IMR-90 (cell line): ENCODE measurements at regions not wholly inside any gene's neighbourhood (a gene's known extent, or its start where the extent isn't known, plus 50 kb on each side); places are given as distances from the start of the nearest gene placed in this dataset.

ENCODE experiments used
- ATAC-seq: fragments of 200-7000 bp; cut with Tn5 transposase; 2 replicates; pipeline ENCODE4 v1.9.1; 2020; ENCODE audit warnings: low read depth, mild to moderate bottlenecking, moderate library complexity
- BruUV-seq: library from RNA; stranded (reverse); fragments of 400-500 nt; replicated peaks from 2 replicates; lab custom pipeline; 2021; lab: Mats Ljungman, UMichigan
- CTCF ChIA-PET: fragments of 300-600 bp; formaldehyde crosslinking; extraction: SDS; loops from one replicate; lab custom pipeline; 2021; ENCODE audit warnings: antibody characterized with exemption; lab: Yijun Ruan, JAX
- POLR2A ChIA-PET: fragments of 300-600 bp; sonication (Branson Sonifier 250); formaldehyde crosslinking; loops from one replicate; lab custom pipeline; 2022; ENCODE audit warnings: antibody characterized with exemption; ENCODE audit not compliant: unreplicated experiment; lab: Charles Lee
- DNase-seq: peaks from one replicate; pipeline ENCODE4 v3.0.0; 2013
- H2AFZ ChIP-seq: replicated peaks from 2 replicates; pipeline ENCODE3; 2013; ENCODE audit warnings: low read length, mild to moderate bottlenecking; ENCODE audit not compliant: poor library complexity
- H2AK5ac ChIP-seq: 2 replicates; pipeline ENCODE4 v1.6.1; 2013; ENCODE audit warnings: low read depth, low read length, inconsistent platforms
- H2AK9ac ChIP-seq: replicated peaks from 2 replicates; pipeline ENCODE3; 2013; ENCODE audit warnings: mild to moderate bottlenecking, low read depth, low read length, moderate library complexity; ENCODE audit not compliant: poor library complexity
- H2BK120ac ChIP-seq: 2 replicates; pipeline ENCODE4 v1.6.1; 2013; ENCODE audit warnings: low read depth, low read length, inconsistent platforms
- H2BK15ac ChIP-seq: 3 replicates; pipeline ENCODE4 v1.6.1; 2013; ENCODE audit warnings: low read depth, low read length, inconsistent platforms
- H2BK20ac ChIP-seq: 2 replicates; pipeline ENCODE4 v1.6.1; 2013; ENCODE audit warnings: low read depth, mild to moderate bottlenecking, inconsistent platforms, low read length, moderate library complexity
- H2BK5ac ChIP-seq: 2 replicates; pipeline ENCODE4 v1.6.1; 2013; ENCODE audit warnings: mild to moderate bottlenecking, low read depth, low read length, inconsistent platforms; ENCODE audit not compliant: poor library complexity, severe bottlenecking
- H3K14ac ChIP-seq: replicated peaks from 2 replicates; pipeline ENCODE4 v1.6.1; 2013; ENCODE audit warnings: low read depth, low read length, inconsistent platforms
- H3K18ac ChIP-seq: 2 replicates; pipeline ENCODE4 v1.6.1; 2013; ENCODE audit warnings: low read depth, low read length, control low read depth
- H3K23ac ChIP-seq: 2 replicates; pipeline ENCODE4 v1.6.1; 2013; ENCODE audit warnings: low read depth, low read length, inconsistent platforms
- H3K27ac ChIP-seq: 2 replicates; pipeline ENCODE4 v1.5.1; 2013; ENCODE audit warnings: mild to moderate bottlenecking, control low read depth, low read length; ENCODE audit not compliant: insufficient read depth
- H3K27me3 ChIP-seq: 2 replicates; pipeline ENCODE4 v1.6.1; 2013; ENCODE audit warnings: low read length; ENCODE audit not compliant: control insufficient read depth, insufficient read depth
- H3K36me3 ChIP-seq: 2 replicates; pipeline ENCODE4 v1.6.1; 2013; ENCODE audit warnings: low read length, mixed read lengths; ENCODE audit not compliant: control insufficient read depth, insufficient read depth
- H3K4ac ChIP-seq: 2 replicates; pipeline ENCODE4 v1.6.1; 2013; ENCODE audit warnings: low read depth, low read length, inconsistent platforms
- H3K4me1 ChIP-seq: 2 replicates; pipeline ENCODE4 v1.6.1; 2013; ENCODE audit warnings: low read length, mixed read lengths; ENCODE audit not compliant: control insufficient read depth, insufficient read depth
- H3K4me2 ChIP-seq: 2 replicates; pipeline ENCODE4 v1.6.1; 2013; ENCODE audit warnings: low read depth, mild to moderate bottlenecking, control low read depth, low read length, moderate library complexity
- H3K4me3 ChIP-seq: 2 replicates; pipeline ENCODE4 v1.5.1; 2013; ENCODE audit warnings: low read depth, mild to moderate bottlenecking, control low read depth, low read length, moderate library complexity; ENCODE audit not compliant: insufficient read depth
- H3K56ac ChIP-seq: 2 replicates; pipeline ENCODE4 v1.6.1; 2013; ENCODE audit warnings: low read length, inconsistent platforms; ENCODE audit not compliant: insufficient read depth; ENCODE audit errors: extremely low read depth
- H3K79me1 ChIP-seq, 2 experiments: 2 replicates each; pipeline ENCODE4 v1.6.1; 2013; ENCODE audit warnings: low read length in 2 of 2, inconsistent platforms in 1 of 2, low read depth in 1 of 2
- H3K9ac ChIP-seq: 2 replicates; pipeline ENCODE4 v1.6.1; 2013; ENCODE audit warnings: low read depth, low read length, control low read depth
- H3K9me1 ChIP-seq: 2 replicates; pipeline ENCODE4 v1.6.1; 2013; ENCODE audit warnings: low read length, inconsistent platforms; ENCODE audit not compliant: insufficient read depth
- H3K9me3 ChIP-seq: 2 replicates; pipeline ENCODE4 v1.6.1; 2013; ENCODE audit warnings: low read length; ENCODE audit not compliant: control insufficient read depth, insufficient read depth
- H4K20me1 ChIP-seq: 2 replicates; pipeline ENCODE4 v1.6.1; 2013; ENCODE audit warnings: low read length, inconsistent platforms; ENCODE audit not compliant: insufficient read depth
- H4K5ac ChIP-seq: 2 replicates; pipeline ENCODE4 v1.6.1; 2013; ENCODE audit warnings: mild to moderate bottlenecking, low read depth, low read length, control low read depth
- H4K8ac ChIP-seq, 2 experiments: 2 replicates each; pipeline ENCODE4 v1.6.1; 2013; ENCODE audit warnings: low read depth in 2 of 2, low read length in 2 of 2, control low read depth in 1 of 2, inconsistent platforms in 1 of 2
- H4K91ac ChIP-seq: 2 replicates; pipeline ENCODE4 v1.6.1; 2013; ENCODE audit warnings: low read depth, low read length, inconsistent platforms; ENCODE audit not compliant: insufficient read depth
- CHD1 ChIP-seq: IDR thresholded peaks from 2 replicates; pipeline ENCODE4 v1.6.1; 2012; ENCODE audit warnings: low read depth, low read length, improper control_type of control experiment
- NFE2L2 ChIP-seq: fragments of 150-350 bp; IDR thresholded peaks from 2 replicates; pipeline ENCODE4 v1.6.1; 2016; ENCODE audit warnings: low read depth, mild to moderate bottlenecking, low read length
- RAD21 ChIP-seq: IDR thresholded peaks from 2 replicates; pipeline ENCODE4 v1.6.1; 2012; ENCODE audit warnings: low read length, improper control_type of control experiment
- WGBS, 2 experiments: methylation state at CpG; one replicate each; pipeline versions ENCODE4 v1.1.5 to v1.1.7; 2013; ENCODE audit warnings: missing lambda C conversion rate in 2 of 2; ENCODE audit not compliant: insufficient read length in 1 of 2; ENCODE audit errors: extremely low coverage in 2 of 2; 5-methylcytosine and 5-hydroxymethylcytosine counted together
- dilution Hi-C: fragments of 300-500 bp; cut with HindIII; formaldehyde crosslinking; loops from one replicate; pipeline ENCODE4 v1.14.3; 2018; ENCODE audit warnings: low sequenced_read_pairs; ENCODE audit not compliant: unreplicated experiment
- in situ Hi-C: fragments of 300-500 bp; cut with MboI; formaldehyde crosslinking; loops from 3 replicates; pipeline ENCODE4 v1.14.3; 2019; ENCODE audit warnings: low sequenced_read_pairs, inconsistent platforms, mixed read lengths
- intact Hi-C: fragments of 100-400 bp; cut with micrococcal nuclease; formaldehyde crosslinking; loops from 2 replicates; pipeline ENCODE4 v1.10.0; 2022
- TF ChIP-seq, protein P1 (sequence below): fragments of 150-350 bp; IDR thresholded peaks from 2 replicates; pipeline ENCODE4 v1.6.1; 2017; ENCODE audit warnings: mild to moderate bottlenecking, antibody characterized with exemption, low read length, low read depth

DNA sequence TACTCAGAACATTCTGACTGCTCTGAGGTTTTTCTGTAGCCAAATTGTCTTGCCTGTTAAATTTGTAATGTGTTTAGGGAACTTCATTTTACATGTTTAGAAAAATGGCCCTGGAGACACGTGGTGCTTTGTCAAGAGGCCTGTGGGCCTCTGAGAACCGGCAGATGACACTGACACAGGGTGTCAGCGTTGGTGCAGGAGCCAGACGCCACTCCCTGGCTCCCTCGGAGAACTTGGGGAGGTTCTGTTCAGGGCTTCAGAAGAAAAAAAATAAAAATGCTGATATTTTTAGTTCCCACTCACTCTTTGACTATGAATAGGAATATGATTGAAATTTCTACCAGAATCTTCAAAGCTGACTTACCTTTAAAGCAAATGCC lies 190.9 kb upstream of the GATB start:
- TF ChIP-seq RAD21 (no peak), NFE2L2 (no peak), CHD1 (no peak)
- TF ChIP-seq, protein P1, sequence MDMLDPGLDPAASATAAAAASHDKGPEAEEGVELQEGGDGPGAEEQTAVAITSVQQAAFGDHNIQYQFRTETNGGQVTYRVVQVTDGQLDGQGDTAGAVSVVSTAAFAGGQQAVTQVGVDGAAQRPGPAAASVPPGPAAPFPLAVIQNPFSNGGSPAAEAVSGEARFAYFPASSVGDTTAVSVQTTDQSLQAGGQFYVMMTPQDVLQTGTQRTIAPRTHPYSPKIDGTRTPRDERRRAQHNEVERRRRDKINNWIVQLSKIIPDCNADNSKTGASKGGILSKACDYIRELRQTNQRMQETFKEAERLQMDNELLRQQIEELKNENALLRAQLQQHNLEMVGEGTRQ: no peak
- Histone ChIP-seq H3K36me3 (no peaks in the 10 kb centered on the region), H3K27me3 (no peaks in the 10 kb centered on the region), H3K23ac (no peak overlapping the region), H3K4me3 (no peak overlapping the region), H2AK9ac (no peak overlapping the region), H2BK5ac (no peak overlapping the region), H2BK20ac (no peak overlapping the region), H4K91ac (no peak overlapping the region), H3K4ac (no peak overlapping the region), H3K9me1 (no peaks in the 10 kb centered on the region), H3K9me3 (peaks cover 4% of the 10 kb centered on the region), H3K18ac (no peak overlapping the region), H2BK120ac (no peak overlapping the region), H3K9ac (no peak overlapping the region), H3K56ac (no peak overlapping the region), H4K8ac (no peak overlapping the region), H3K14ac (no peak overlapping the region), H4K20me1 (no peaks in the 10 kb centered on the region), H4K5ac (no peak overlapping the region), H2AFZ (no peak overlapping the region), H3K27ac (no peak overlapping the region), H2AK5ac (no peak overlapping the region), H3K4me1 (no peaks in the 10 kb centered on the region; the same call in 1 of the 2 replicates), H2BK15ac (no peak overlapping the region), H3K79me1 (no peaks in the 10 kb centered on the region), H3K4me2 (no peak overlapping the region)
- POLR2A ChIA-PET: no interaction called here
- CTCF ChIA-PET: interaction anchor here (1.0 kb wide), 1 partner anchor 16 kb away, joined by 3 read pairs; no protein-coding TSS in a partner anchor
- 25% methylated on average over 1 of the region's 5 CpGs; no CpG with 5 or more reads in 1 of the 2 experiments for WGBS, 2 experiments
- dilution Hi-C loops: no loop called here
- intact Hi-C loops: no loop called here
- DNase-seq (no peak), ATAC-seq (no peak)
- BruUV-seq: no TSS peak
- in situ Hi-C loops: no loop called here
